GM23338 (cell line): ENCODE measurements at regions not wholly inside any gene's neighbourhood (a gene's known extent, or its start where the extent isn't known, plus 50 kb on each side); places are given as distances from the start of the nearest gene placed in this dataset.

Experiments used
- ATAC-seq: fragments of 200-7000 bp; cut with Tn5 transposase; 3 replicates; pipeline ENCODE4 v1.9.1; 2020
- DNase-seq: peaks from one replicate; pipeline ENCODE4 v3.0.0-alpha.2; 2015; ENCODE audit warnings: low spot score
- H2AFZ ChIP-seq: fragments of 200-600 bp; sonication (generic); 2 replicates; pipeline ENCODE4 v1.8.0; 2016; ENCODE audit warnings: antibody characterized with exemption, mild to moderate bottlenecking, moderate library complexity
- H3F3A ChIP-seq: fragments of 200-600 bp; sonication (generic); replicated peaks from 2 replicates; pipeline ENCODE4 v1.8.0; 2017; ENCODE audit warnings: antibody characterized with exemption, mixed run types, low read depth
- H3K27ac ChIP-seq: fragments of 200-600 bp; sonication (generic); 2 replicates; pipeline ENCODE4 v1.6.1; 2016; ENCODE audit warnings: low read depth
- H3K27me3 ChIP-seq: fragments of 200-600 bp; sonication (generic); 2 replicates; pipeline ENCODE4 v1.8.0; 2016; ENCODE audit warnings: mild to moderate bottlenecking, mixed run types, moderate library complexity; ENCODE audit not compliant: insufficient read depth
- H3K36me3 ChIP-seq: fragments of 200-600 bp; sonication (generic); 2 replicates; pipeline ENCODE4 v1.8.0; 2016; ENCODE audit warnings: mild to moderate bottlenecking; ENCODE audit not compliant: insufficient read depth
- H3K4me1 ChIP-seq: fragments of 200-600 bp; sonication (generic); 2 replicates; pipeline ENCODE4 v1.8.0; 2016; ENCODE audit warnings: mild to moderate bottlenecking, moderate library complexity; ENCODE audit not compliant: insufficient read depth
- H3K4me2 ChIP-seq: fragments of 200-600 bp; sonication (generic); 2 replicates; pipeline ENCODE4 v1.7.1; 2017; ENCODE audit warnings: mixed run types
- H3K4me3 ChIP-seq: fragments of 200-600 bp; sonication (generic); 2 replicates; pipeline ENCODE4 v1.6.1; 2016; ENCODE audit warnings: mixed run types
- H3K79me2 ChIP-seq: fragments of 200-600 bp; sonication (generic); replicated peaks from 2 replicates; pipeline ENCODE4 v1.8.0; 2017; ENCODE audit warnings: mild to moderate bottlenecking; ENCODE audit not compliant: insufficient read depth
- H3K9me2 ChIP-seq: fragments of 200-600 bp; sonication (generic); 2 replicates; pipeline ENCODE4 v1.8.0; 2017; ENCODE audit not compliant: insufficient read depth
- H4K20me1 ChIP-seq: fragments of 200-600 bp; sonication (generic); replicated peaks from 2 replicates; pipeline ENCODE4 v1.8.0; 2017; ENCODE audit warnings: mild to moderate bottlenecking; ENCODE audit not compliant: insufficient read depth
- H3K27ac Mint-ChIP-seq: 2 replicates; pipeline ENCODE4 v1.8.0; 2020; ENCODE audit warnings: inconsistent platforms, mild to moderate bottlenecking, moderate library complexity, mixed read lengths
- H3K27me3 Mint-ChIP-seq: 3 replicates; pipeline ENCODE4 v1.8.0; 2022; ENCODE audit warnings: low read depth, mild to moderate bottlenecking, moderate library complexity, mixed read lengths, inconsistent platforms; ENCODE audit not compliant: insufficient read depth, poor library complexity
- H3K36me3 Mint-ChIP-seq: 3 replicates; pipeline ENCODE4 v1.8.0; 2021; ENCODE audit warnings: low read depth, mild to moderate bottlenecking, inconsistent platforms, moderate library complexity, mixed read lengths
- H3K4me1 Mint-ChIP-seq: 3 replicates; pipeline ENCODE4 v1.8.0; 2020; ENCODE audit warnings: mild to moderate bottlenecking, inconsistent platforms, mixed read lengths
- H3K4me3 Mint-ChIP-seq: 3 replicates; pipeline ENCODE4 v1.8.0; 2021; ENCODE audit warnings: moderate library complexity, mild to moderate bottlenecking, inconsistent platforms, mixed read lengths
- H3K9me3 Mint-ChIP-seq: 3 replicates; pipeline ENCODE4 v1.8.0; 2020; ENCODE audit warnings: moderate library complexity, mild to moderate bottlenecking, inconsistent platforms, mixed read lengths
- CREB1 ChIP-seq: fragments of 250-450 bp; sonication (Bioruptor Pico); IDR thresholded peaks from 2 replicates; pipeline ENCODE4 v1.5.0; 2020; ENCODE audit warnings: low read depth, mild to moderate bottlenecking, moderate library complexity
- CTCF ChIP-seq, 2 experiments: fragments of 200-600 bp in 1 of 2; sonication (generic) in 1 of 2; conservative IDR thresholded peaks; 2 replicates each; pipeline versions ENCODE4 v1.5.1 to v1.6.1; 2016 to 2017; ENCODE audit warnings: antibody characterized with exemption in 2 of 2, low read depth in 2 of 2, mild to moderate bottlenecking in 2 of 2, moderate library complexity in 1 of 2
- EZH2 ChIP-seq: fragments of 200-600 bp; sonication (generic); IDR thresholded peaks from one replicate; pipeline ENCODE4 v1.8.0; 2017; ENCODE audit warnings: antibody characterized with exemption, mild to moderate bottlenecking, low read depth; ENCODE audit not compliant: unreplicated experiment
- EZH2phosphoT487 ChIP-seq: fragments of 200-600 bp; sonication (generic); IDR thresholded peaks from one replicate; pipeline ENCODE4 v1.8.1; 2018; ENCODE audit warnings: antibody characterized with exemption; ENCODE audit not compliant: unreplicated experiment
- JUNB ChIP-seq: IDR thresholded peaks from one replicate; pipeline ENCODE4 v1.6.1; 2016; ENCODE audit warnings: antibody characterized with exemption; ENCODE audit not compliant: unreplicated experiment
- NANOG ChIP-seq: IDR thresholded peaks from 2 replicates; pipeline ENCODE4 v1.6.1; 2016; ENCODE audit warnings: antibody characterized with exemption, borderline replicate concordance
- POLR2AphosphoS5 ChIP-seq: IDR thresholded peaks from 2 replicates; pipeline ENCODE4 v1.6.1; 2016; ENCODE audit warnings: antibody characterized with exemption, low read depth
- STAT1 ChIP-seq: IDR thresholded peaks from one replicate; pipeline ENCODE4 v1.6.1; 2016; ENCODE audit warnings: antibody characterized with exemption; ENCODE audit not compliant: unreplicated experiment
- ZNF114 ChIP-seq: fragments of 250-450 bp; sonication (Bioruptor Pico); IDR thresholded peaks from 2 replicates; pipeline ENCODE4 v1.5.0; 2020; ENCODE audit warnings: mild to moderate bottlenecking, moderate library complexity
- ZNF331 ChIP-seq: fragments of 250-450 bp; sonication (Bioruptor Pico); IDR thresholded peaks from 2 replicates; pipeline ENCODE4 v1.5.0; 2020; ENCODE audit warnings: low read depth, mild to moderate bottlenecking, moderate library complexity
- ZNF462 ChIP-seq: fragments of 250-450 bp; sonication (Bioruptor Pico); IDR thresholded peaks from 2 replicates; pipeline ENCODE4 v1.5.0; 2020; ENCODE audit warnings: mild to moderate bottlenecking, moderate library complexity
- TF ChIP-seq, protein P1 (sequence below): IDR thresholded peaks from 2 replicates; pipeline ENCODE4 v1.6.1; 2016; ENCODE audit warnings: antibody characterized with exemption

GRCh38 chr10:44202952-44203351 is 181.9 kb downstream of the CXCL12 start:
- Mint-ChIP-seq H3K27me3 (no peaks in the 10 kb centered on the region), H3K4me1 (peaks cover 10% of the 10 kb centered on the region), H3K9me3 (peaks cover 17% of the 10 kb centered on the region), H3K4me3 (no peak overlapping the region), H3K36me3 (peaks cover 8% of the 10 kb centered on the region; the same call in 2 of the 3 replicates), H3K27ac (no peak overlapping the region)
- ATAC-seq: no peak
- no peaks in the 10 kb centered on the region for H3K36me3 ChIP-seq
- no peak for DNase-seq
- peaks cover 8% of the 10 kb centered on the region; the same call in 1 of the 2 replicates for H3K4me1 ChIP-seq
- H4K20me1 ChIP-seq: no peaks in the 10 kb centered on the region
- no peak overlapping the region for H2AFZ ChIP-seq
- no peak overlapping the region for H3K4me2 ChIP-seq
- no peaks in the 10 kb centered on the region for H3F3A ChIP-seq
- H3K4me3 ChIP-seq: no peak overlapping the region
- H3K27me3 ChIP-seq: no peaks in the 10 kb centered on the region
- peaks cover 8% of the 10 kb centered on the region; the same call in 1 of the 2 replicates for H3K9me2 ChIP-seq
- H3K27ac ChIP-seq: no peak overlapping the region
- TF ChIP-seq ZNF114 (CRISPR knock-in tag) (no peak), CTCF (conservative IDR thresholded peaks at IDR 0.05; ENCODE audit: low read depth in 2 of 2) (no peak), EZH2 (no peak), ZNF462 (CRISPR knock-in tag) (no peak), STAT1 (no peak), NANOG (no peak), ZNF331 (CRISPR knock-in tag) (no peak), CREB1 (no peak), POLR2AphosphoS5 (no peak), EZH2phosphoT487 (no peak), JUNB (no peak)
- TF ChIP-seq, protein P1, sequence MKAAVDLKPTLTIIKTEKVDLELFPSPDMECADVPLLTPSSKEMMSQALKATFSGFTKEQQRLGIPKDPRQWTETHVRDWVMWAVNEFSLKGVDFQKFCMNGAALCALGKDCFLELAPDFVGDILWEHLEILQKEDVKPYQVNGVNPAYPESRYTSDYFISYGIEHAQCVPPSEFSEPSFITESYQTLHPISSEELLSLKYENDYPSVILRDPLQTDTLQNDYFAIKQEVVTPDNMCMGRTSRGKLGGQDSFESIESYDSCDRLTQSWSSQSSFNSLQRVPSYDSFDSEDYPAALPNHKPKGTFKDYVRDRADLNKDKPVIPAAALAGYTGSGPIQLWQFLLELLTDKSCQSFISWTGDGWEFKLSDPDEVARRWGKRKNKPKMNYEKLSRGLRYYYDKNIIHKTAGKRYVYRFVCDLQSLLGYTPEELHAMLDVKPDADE: no peak
- no peaks in the 10 kb centered on the region for H3K79me2 ChIP-seq
